ENCODE measurements at regions not wholly inside any gene's neighbourhood (a gene's known extent, or its start where the extent isn't known, plus 50 kb on each side); places are given as distances from the start of the nearest gene placed in this dataset.

DNA sequence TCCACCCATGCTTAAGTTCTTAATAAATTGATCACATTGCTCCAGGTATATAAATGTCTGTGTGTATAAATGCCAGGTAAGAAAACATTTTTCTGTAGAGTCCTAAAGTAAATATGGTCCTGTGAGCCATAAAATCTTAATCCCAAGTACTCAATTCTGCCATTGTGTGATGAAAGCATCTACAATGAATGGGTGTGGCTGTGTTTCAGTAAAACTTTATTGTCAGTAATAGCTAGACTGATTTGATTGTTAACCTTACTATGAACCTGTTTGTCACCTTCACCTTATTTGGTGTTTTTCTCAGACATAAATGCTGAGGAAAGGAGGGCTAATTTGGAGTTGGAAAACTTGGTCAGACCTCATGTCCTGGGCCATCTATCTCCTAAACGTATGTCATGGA is 683.5 kb upstream of the GRM7 start:
- no peak for DNase-seq (ENCODE audit: low read depth, low spot score)

DNA sequence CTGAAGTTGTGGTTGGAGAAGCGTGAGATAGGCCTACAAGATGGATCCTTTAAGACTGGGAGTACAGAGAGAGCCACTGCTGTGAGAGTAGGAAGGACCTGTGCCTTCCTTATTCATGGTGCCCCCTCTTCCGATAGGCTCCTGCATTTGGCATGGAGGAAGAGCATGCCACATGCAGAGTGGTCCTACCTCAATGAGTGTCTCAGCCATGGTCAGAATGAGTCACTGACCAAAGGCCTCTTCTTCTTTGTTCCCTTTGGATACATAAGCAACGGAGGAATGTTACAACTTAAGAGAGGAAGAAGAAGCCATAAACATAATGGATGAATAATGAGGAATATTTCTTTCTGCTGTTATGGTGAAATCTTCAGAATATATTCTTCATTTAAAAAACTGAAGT is 681.2 kb upstream of the GRM7 start:
- no peak for DNase-seq (ENCODE audit: low read depth, low spot score)

DNA sequence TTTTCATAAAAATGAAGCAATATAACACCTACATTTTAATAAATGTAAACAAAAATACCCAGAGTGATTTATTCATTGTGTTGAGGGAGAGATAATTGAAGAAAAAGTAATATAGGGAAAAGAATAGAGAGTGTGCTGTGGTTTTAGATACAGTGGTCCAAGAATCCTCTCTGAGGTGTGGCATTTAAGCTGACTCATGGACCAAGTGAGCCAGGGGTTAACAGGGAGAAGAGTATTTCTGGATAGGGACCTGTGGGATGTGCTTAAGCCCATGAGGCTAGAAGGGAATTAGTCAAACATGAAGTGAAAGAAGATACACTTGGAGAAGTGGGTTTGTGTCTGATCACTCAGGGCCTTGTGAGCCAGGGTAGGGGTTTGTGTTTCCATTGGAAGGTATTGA is 680.7 kb upstream of the GRM7 start:
- DNase-seq (ENCODE audit: low read depth, low spot score): no peak

DNA sequence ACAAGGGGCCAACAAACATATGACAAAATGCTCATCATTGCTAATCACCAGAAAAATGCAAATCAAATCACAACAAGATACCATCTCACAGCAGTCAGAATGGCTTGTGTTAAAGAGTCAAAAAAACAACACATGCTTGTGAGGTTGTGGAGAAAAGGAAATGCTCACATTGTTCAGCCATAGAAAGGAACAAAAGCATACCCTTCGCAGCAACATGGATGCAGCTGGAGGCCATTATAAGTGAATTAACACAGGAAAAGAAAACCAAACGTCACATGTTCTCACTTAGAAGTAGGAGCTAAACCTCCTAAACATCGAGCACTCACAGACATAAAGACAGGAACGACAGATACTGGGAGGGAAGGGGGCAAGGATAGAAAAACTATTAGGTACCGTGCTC is 678.4 kb upstream of the GRM7 start:
- no peak for DNase-seq (ENCODE audit: low read depth, low spot score)

DNA sequence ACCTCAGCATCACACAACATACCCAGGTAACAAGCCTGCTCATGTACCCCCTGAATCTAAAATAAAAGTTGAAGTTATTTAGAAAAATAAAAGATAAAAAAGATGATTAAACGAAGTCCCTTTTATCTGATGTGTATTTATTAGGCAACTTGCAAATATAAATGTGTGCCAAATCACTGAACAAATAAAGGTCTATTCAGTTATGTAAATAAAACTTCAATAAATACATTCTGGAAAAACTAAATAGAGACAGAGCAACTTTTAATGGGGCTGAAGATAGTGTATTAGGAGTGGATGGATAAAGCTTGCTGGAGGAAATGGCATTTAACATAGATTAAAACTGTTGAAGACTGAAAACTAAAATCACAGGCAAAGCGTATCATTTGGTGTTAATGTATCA is 678.0 kb upstream of the GRM7 start:
- DNase-seq (ENCODE audit: low read depth, low spot score): no peak

DNA sequence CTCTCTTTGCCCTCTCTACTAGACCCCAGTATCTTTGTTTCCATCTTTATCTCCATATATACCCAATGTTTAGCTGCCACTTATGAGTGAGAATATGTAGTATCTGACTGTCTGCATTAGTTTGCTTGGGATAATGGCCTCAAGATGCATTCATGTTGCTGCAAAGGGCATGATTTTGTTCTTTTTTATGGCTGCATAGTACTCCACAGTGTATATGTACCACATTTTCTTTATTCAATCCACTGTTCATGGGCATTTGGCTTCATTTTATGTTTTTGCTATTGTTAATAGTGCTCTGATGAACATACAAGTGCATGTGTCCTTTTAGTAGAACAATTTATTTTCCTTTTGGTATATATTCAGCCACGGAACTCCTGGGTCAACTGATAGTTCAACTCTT is 671.5 kb upstream of the GRM7 start:
- no peak for DNase-seq (ENCODE audit: low read depth, low spot score)

DNA sequence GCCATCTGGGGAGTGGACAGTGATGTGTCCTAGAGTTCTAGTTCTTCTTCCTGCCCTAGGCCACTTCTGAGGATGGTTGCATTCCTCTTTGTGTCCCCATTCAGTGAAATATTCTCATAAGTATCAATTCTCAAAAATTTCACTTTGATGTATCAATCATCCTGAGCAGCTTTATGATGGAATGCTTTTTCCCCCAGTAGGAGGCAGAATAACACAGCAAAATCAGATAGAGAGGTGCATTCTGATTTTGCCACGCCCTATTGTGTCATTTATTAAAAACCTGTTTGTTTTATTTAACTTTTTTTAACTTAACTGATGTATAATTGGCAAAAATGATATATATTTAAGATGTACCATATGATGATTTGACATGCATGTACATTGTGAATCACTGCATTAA is 656.0 kb upstream of the GRM7 start:
- no peak for DNase-seq (ENCODE audit: low read depth, low spot score)

DNA sequence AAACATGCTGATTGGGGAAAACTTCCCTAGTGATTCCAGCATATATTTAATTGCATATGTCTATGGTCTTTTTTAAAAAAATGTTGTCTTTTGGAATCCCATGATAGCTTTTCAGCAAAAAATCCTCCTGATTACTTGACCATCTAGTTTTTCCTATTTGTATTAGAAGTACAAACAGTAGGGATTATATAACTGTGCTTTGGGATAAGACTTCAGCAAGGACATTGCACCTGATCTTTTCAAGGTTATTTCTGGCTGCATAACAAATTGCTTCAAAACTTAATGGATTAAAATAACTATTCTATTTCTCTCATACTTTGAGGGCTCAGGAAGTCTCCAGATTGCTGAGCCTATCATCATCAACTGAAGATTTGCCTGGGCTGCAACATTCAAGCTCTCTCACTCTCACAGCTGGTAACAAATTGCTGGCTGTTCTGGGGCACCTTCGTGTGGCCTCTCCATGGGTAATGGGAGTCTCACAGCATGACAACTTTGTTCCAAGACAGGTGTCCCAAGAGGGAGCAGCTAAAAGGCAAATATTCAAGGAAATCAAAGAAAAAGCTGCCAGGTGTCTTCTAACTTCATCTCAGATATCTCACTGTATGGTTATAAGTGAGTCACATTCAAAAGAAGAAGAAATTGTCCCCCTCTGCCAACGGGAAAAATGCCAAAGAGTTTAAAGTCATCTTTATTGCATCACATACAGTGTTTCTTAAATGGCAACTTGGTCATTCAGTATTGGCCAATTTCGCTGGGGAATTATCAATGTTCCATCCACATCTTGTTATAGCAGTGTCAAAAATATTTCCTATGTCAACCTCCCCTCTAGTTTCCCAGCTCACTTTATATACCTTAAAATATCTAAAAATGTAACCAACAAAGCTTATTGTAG is 644.5 kb upstream of the GRM7 start:
- DNase-seq (ENCODE audit: low read depth, low spot score): no peak

DNA sequence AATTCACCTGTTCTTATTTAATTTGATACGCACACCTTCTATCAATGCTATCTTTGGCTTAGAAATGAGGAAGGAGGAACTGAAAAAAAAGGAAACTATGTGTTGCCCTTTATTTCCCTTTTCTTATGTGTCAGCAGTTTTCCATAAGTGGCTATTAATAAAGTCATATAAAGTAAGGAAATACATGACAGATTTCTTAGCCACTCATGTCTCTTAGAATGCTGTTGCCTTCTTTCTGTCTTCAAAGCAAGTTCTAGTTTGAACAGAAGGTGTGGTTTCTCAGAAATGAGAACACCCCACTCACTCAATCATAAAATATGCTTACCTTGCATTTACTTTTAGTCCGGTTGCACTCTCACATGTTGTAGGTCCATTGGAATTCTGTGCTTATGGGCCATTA is 640.5 kb upstream of the GRM7 start:
- no peak for DNase-seq (ENCODE audit: low read depth, low spot score)

DNA sequence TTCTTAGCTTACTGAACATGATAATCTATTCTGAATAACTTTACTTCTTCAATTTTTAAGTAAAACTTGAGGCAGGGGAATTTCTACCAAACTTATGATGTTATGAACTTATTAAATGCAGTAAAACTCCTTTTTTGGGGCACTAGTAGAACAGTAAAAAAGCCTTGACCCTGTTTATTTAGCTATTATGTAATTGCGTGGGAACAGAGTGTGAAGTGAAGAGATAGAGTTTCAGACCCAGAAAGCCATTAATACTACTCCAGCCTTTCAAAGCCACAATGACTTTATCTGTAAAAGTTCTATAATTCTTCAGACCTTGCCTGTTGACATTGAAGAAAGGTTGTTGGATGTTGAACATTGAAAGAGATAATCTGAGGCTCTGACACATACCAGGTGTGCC is 638.8 kb upstream of the GRM7 start:
- DNase-seq (ENCODE audit: low read depth, low spot score): no peak

DNA sequence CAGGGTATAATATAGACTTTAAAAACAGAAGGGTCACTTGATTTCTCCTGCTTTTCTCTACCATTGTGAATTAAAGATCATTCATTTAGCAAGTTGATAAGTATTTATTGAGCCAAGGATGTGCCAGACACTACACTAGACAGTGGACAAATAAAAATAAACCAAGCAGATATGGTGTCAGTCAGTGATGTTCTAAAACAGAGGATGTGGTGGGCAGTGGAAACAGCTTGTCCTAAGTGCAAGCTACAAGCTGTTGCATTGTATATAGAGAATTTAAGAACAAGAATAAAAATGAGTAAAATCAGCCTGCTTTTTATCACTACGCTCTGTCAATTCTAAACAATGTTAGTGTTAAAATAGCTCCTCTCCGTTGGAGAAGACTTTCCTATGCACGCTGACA is 637.3 kb upstream of the GRM7 start:
- no peak for DNase-seq (ENCODE audit: low read depth, low spot score)

DNA sequence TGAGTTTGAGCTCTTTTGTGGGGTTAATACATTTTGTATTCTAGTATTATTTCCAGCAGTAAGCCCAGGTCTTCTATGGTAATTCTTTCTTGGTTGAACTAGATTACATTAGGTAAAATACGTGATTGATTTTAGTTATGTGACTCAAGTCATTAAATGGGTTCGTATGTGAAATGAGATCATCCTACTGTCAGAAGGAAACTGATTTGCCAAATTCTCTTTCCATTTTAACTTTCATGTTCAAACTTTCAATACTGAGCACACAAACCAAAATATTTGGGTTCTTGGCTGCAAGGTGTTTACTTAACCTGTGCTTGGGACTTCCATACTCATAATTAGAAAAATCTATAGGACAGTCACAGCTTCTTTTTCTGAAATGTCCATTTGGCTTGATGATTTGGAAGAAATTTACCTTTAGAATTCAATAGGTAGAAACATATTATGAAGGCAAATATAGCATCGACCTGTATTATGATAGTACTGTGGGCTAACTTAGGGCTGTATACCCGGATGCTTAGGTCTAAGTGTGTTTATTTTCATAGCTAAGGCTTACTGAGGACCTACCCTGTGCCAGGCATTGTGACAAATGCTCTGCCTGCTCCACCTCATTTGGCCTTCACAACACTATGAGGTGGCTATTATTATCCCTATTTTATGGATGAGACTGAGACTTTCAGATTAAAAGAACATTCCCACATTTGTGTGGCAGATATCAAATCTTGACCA is 631.8 kb upstream of the GRM7 start:
- no peak for DNase-seq (ENCODE audit: low read depth, low spot score)

DNA sequence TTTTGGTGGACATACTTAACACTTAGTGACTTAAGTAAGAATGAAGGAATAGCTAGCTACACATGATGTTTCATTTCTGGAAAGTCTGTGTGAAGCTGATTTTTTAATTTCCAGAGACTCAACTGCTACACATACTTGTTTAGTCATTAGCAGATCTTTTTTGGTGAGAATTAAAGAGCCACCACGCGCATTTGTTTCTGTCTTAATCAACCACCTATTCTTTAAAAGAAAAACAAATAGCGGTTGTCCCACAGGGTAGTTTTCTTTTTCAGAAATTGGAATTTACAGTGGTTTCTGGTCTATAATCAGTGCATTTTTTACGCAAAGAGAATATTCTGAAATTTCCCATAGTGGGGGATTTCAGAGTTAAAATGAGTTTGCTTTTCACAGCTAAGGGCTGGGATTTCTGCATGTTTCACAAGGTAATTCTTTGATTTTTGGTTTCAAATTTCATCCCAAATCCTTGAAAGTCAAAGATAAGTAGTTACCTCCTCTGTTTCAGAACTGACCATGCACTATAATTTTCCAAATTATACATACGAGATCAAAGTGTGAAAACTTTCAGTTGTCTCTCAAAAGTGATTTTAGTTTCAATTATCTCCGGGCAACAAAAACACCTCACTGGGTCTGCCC is 631.0 kb upstream of the GRM7 start:
- no peak for DNase-seq (ENCODE audit: low read depth, low spot score)

DNA sequence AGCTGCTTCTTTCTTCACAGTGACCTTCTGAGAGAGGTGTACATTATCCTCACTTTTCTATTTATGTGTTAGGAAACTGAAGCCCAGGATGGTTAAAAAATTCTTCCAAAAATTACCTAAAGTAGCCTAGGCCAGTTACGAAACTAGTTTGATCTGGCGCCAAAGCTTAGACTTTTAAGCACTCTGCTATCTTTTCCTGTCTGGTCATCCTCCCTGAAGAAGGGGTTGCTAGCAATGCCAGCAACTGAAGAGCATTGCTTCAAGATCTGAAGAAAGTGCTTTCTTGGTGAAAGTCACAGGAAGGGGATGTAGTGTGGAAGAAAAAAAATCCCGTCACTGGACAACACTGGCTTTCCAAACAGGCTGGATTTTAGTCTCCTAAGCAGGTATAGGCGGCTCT is 618.8 kb upstream of the GRM7 start:
- DNase-seq (ENCODE audit: low read depth, low spot score): no peak

DNA sequence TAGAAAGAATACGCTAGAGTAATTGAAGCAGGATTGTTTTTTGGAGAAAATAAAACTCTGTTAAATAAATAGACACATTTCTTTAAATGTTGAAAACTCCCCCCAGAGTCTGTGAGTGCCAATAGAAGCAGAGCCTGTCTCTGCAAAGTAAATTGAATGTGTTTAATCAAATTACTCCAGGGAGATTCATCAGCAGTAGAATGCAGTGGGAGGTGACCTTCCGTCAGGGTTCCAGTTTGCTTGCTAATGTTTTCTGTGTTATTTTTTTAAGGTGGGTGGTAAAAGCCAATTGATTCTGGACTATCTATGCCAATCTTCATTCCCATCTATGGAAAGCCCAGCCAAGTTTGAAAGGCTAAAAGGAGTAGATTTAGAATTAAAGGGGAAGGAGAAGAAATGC is 612.4 kb upstream of the GRM7 start:
- no peak for DNase-seq (ENCODE audit: low read depth, low spot score)

DNA sequence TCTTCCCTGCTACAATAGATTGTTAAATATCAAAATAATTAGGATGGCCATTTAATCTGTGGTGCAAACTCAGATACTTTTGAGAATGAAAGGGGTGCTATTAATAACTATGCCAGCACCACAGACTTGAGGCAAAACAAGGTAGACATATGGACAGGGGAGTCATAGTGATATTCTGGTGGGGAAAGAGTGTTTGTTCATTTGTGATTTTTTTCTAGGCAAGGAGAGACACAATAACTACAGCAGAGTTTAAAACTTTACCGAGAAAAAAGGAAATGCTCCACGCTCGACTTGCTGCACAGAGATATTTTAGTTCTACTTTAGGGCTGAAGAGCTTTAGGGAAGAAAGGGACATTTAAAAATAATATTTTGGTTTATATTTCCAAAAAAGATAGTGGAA is 611.2 kb upstream of the GRM7 start:
- no peak for DNase-seq (ENCODE audit: low read depth, low spot score)

DNA sequence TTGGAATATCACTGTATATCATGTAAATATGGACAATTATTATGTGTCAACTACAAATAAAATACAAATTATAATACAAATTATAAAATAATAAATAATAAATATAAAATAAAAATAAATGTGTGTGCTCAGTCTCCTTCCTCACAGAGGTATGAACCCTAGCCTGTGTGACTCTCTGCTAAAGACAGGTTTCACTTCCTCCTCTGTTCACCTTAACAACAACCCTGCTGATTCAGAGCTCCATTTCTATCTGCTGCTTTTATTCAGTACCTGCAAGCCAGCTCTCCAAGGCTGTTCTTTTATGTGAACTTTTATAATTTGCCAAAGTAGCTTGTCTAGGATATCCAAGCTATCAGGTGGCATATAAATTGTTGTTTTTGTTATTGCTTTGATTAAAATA is 610.7 kb upstream of the GRM7 start:
- no peak for DNase-seq (ENCODE audit: low read depth, low spot score)

DNA sequence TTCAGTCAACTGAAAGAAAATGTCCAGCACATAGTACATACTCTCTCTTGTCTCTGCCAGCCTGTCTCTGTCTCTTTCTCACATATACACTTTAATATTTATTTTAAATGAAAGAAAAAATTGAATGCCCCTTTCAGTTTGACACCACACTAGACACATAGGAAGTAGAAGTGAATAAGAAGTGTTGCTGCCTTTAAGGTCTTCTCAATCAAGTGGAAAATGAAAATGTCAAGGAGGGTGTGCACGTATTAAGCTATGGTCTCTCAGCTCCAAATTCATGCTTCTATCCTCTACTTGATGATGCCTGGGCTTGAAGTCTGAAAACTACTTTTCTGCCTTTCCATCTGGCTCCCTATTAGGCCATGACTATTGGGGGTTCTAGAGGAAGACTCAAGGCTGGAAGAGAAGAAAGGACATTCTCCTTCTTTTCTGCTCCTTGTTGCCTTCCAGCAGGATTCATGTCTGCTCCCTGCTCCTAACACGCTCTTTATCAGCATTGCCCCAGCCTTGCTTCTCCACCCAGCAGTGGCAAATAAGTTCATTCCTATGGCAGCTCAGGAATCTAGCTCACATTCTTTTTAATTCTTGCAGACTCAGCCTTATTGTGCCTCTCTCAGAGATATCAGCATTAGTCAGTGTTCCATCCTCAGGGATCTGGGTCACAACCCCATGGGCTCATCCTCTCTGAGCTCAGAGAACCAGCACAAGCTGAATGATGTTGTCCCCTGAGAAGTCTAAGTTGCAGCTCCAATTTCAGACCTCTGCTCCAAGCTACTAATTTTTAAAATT is 609.1 kb upstream of the GRM7 start:
- DNase-seq (ENCODE audit: low read depth, low spot score): no peak

DNA sequence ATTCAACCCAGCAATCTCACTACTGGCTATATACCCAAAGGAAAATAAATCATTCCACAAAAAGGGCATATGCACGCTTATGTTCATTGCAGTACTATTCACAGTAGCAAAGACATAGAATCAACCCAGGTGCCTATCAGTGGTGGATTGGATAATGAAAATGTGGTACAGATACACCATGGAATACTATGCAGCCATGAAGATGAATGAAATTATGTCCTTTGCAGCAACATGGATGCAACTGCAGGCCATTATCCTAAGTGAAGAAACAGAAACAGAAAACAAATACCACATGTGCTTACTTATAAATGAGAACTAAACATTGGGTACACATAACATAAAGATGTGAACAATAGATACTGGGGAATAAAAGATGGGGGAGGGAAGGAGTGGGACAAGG is 606.4 kb upstream of the GRM7 start:
- DNase-seq (ENCODE audit: low read depth, low spot score): no peak

DNA sequence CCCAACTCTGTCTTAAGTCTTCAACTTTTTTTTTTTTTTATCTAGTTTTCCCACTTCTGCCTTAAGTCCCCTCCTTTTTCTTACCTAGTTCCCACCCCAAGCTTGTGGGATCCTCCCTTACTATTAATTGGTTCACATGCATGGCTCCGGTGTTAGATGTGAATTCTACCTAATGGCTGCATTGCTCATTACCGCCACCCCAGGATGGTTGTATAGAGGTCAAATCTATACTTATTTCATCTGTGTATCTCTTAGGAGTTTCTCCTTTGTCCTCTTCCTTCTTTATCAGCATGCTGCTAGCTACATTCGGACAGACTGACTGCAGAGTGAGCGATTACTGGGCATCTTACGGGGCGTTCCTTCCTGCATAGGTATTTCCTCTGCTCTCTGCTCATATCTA is 605.7 kb upstream of the GRM7 start:
- DNase-seq (ENCODE audit: low read depth, low spot score): no peak

DNA sequence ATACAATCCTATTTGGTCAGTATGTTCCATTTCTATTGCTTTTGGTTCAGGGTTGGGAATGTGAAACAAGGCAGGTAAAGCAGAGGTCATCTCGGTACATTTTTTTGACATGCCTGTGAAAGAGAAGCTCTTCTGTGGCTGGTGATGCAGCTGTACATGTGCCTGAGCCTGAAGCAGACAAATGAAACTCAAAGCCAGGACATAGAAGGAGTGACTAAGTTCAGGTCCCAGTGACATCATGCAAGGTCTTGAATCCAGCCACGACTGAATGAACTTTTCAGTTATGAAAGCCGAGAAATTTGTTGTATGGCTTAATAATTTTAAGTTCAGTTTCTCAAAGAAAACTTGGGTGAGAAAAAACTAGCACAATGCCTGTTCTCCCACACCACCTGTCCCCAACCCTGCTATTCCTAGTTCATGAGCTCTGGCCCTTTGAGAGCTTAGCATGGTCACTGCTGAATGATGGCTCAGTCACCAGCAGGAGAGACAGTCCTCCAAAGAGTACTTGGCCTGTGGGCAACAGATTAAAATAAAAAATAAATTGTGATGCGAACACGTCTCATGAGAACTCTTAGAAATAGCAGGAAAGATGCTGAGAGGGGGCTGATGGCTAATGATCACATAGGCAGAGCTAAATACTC is 600.2 kb upstream of the GRM7 start:
- no peak for DNase-seq (ENCODE audit: low read depth, low spot score)

DNA sequence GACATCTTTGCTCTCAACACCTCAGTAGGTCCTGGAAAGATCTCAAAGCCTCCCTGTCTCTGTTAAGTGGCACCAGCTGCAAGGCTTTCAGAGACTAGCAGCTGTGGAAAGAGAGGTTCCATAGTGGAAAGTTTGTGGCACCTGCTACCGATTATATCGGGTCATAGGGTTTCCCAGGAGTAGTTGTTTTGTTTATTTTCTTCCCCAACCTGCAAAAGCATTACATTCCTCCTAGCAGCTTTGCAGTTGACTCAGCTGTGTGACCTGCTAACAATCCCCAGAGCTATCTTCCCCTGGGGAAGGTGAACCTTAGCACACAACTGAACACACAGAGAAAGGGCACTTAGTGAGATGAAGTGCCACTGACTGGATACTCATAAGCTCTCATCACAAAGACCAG is 598.9 kb upstream of the GRM7 start:
- DNase-seq (ENCODE audit: low read depth, low spot score): no peak

All from activated CD4-positive, CD25-positive, alpha-beta regulatory T cell treated with anti-CD3 and anti-CD28 coated beads, Interleukin-2, amount 50 U/mL, for 16 hours (primary cell).